Neural progenitor cell (in vitro differentiated cells): ENCODE measurements at regions not wholly inside any gene's neighbourhood (a gene's known extent, or its start where the extent isn't known, plus 50 kb on each side); places are given as distances from the start of the nearest gene placed in this dataset.

ENCODE experiments used
- DNase-seq: peaks from one replicate; pipeline ENCODE4 v3.0.0-alpha.2; 2016; ENCODE audit warnings: low spot score
- H2AFZ ChIP-seq: fragments of 200-600 bp; sonication (generic); replicated peaks from 2 replicates; pipeline ENCODE4 v1.6.1; 2016; ENCODE audit warnings: antibody characterized with exemption
- H3F3A ChIP-seq: fragments of 200-600 bp; sonication (generic); 2 replicates; pipeline ENCODE4 v1.6.1; 2016; ENCODE audit warnings: antibody characterized with exemption, low read depth
- H3K27ac ChIP-seq: fragments of 200-600 bp; sonication (generic); 2 replicates; pipeline ENCODE4 v1.5.1; 2016; ENCODE audit warnings: mild to moderate bottlenecking
- H3K27me3 ChIP-seq: fragments of 200-600 bp; sonication (generic); 2 replicates; pipeline ENCODE4 v1.6.1; 2016; ENCODE audit warnings: mild to moderate bottlenecking, moderate library complexity
- H3K36me3 ChIP-seq: fragments of 200-600 bp; sonication (generic); 2 replicates; pipeline ENCODE4 v1.5.1; 2016
- H3K4me1 ChIP-seq: fragments of 200-600 bp; sonication (generic); 2 replicates; pipeline ENCODE4 v1.6.1; 2016; ENCODE audit warnings: mixed run types
- H3K4me2 ChIP-seq: fragments of 200-600 bp; sonication (generic); 2 replicates; pipeline ENCODE4 v1.6.1; 2016
- H3K4me3 ChIP-seq: fragments of 200-600 bp; sonication (generic); 2 replicates; pipeline ENCODE4 v1.5.1; 2016
- H3K79me2 ChIP-seq: fragments of 200-600 bp; sonication (generic); 2 replicates; pipeline ENCODE4 v1.6.1; 2016; ENCODE audit warnings: low read depth
- H3K9ac ChIP-seq: fragments of 200-600 bp; sonication (generic); 2 replicates; pipeline ENCODE4 v1.6.1; 2016
- H3K9me3 ChIP-seq: fragments of 200-600 bp; sonication (generic); 2 replicates; pipeline ENCODE4 v1.5.1; 2016; ENCODE audit warnings: low read depth
- H4K20me1 ChIP-seq: fragments of 200-600 bp; sonication (generic); 2 replicates; pipeline ENCODE4 v1.6.1; 2016; ENCODE audit warnings: low read depth
- H3K27ac Mint-ChIP-seq: 3 replicates; pipeline ENCODE4 v1.8.0; 2021; ENCODE audit warnings: mixed read lengths
- H3K27me3 Mint-ChIP-seq: 2 replicates; pipeline ENCODE4 v1.8.0; 2022; ENCODE audit warnings: low read depth, mild to moderate bottlenecking, inconsistent platforms, moderate library complexity, mixed read lengths; ENCODE audit not compliant: insufficient read depth
- H3K36me3 Mint-ChIP-seq: 3 replicates; pipeline ENCODE4 v1.8.0; 2021; ENCODE audit warnings: mixed read lengths
- H3K4me1 Mint-ChIP-seq: 3 replicates; pipeline ENCODE4 v1.8.0; 2021; ENCODE audit warnings: mixed read lengths
- H3K4me3 Mint-ChIP-seq: 3 replicates; pipeline ENCODE4 v1.8.0; 2021; ENCODE audit warnings: mild to moderate bottlenecking, moderate library complexity, mixed read lengths
- H3K9me3 Mint-ChIP-seq: 3 replicates; pipeline ENCODE4 v1.8.0; 2020; ENCODE audit warnings: mixed read lengths
- CTCF ChIP-seq: fragments of 200-600 bp; sonication (generic); IDR thresholded peaks from 2 replicates; pipeline ENCODE4 v1.5.1; 2017; ENCODE audit warnings: antibody characterized with exemption, mild to moderate bottlenecking
- EZH2 ChIP-seq: fragments of 200-600 bp; sonication (generic); IDR thresholded peaks from 2 replicates; pipeline ENCODE4 v1.6.1; 2017; ENCODE audit warnings: antibody characterized with exemption, mild to moderate bottlenecking, moderate library complexity
- EZH2phosphoT487 ChIP-seq: fragments of 200-600 bp; sonication (generic); IDR thresholded peaks from 2 replicates; pipeline ENCODE4 v1.6.1; 2017; ENCODE audit warnings: antibody characterized with exemption

GRCh38 chr9:38141746-38142591 is 72.9 kb upstream of the SHB start:
- Histone ChIP-seq H3K27ac (no peak overlapping the region), H3K4me3 (no peak overlapping the region), H3K4me1 (peaks cover 10% of the 10 kb centered on the region), H3F3A (peaks cover 12% of the 10 kb centered on the region), H3K36me3 (no peaks in the 10 kb centered on the region), H4K20me1 (no peaks in the 10 kb centered on the region), H3K27me3 (peaks cover 26% of the 10 kb centered on the region), H3K79me2 (no peaks in the 10 kb centered on the region), H2AFZ (no peak overlapping the region), H3K9me3 (no peaks in the 10 kb centered on the region), H3K4me2 (no peak overlapping the region), H3K9ac (no peak overlapping the region)
- no peak for DNase-seq
- Mint-ChIP-seq H3K27ac (no peak overlapping the region), H3K27me3 (peaks cover 8% of the 10 kb centered on the region), H3K4me1 (peaks cover 5% of the 10 kb centered on the region), H3K9me3 (no peaks in the 10 kb centered on the region), H3K36me3 (no peaks in the 10 kb centered on the region), H3K4me3 (no peak overlapping the region)
- no peak for TF ChIP-seq CTCF
- no peak for TF ChIP-seq EZH2
- no peak for TF ChIP-seq EZH2phosphoT487

- Histone ChIP-seq H2AFZ (no peak overlapping the region), H4K20me1 (no peaks in the 10 kb centered on the region), H3K79me2 (no peaks in the 10 kb centered on the region), H3K4me3 (no peak overlapping the region), H3K27ac (no peak overlapping the region), H3F3A (peaks cover 10% of the 10 kb centered on the region), H3K27me3 (peaks cover 26% of the 10 kb centered on the region), H3K36me3 (no peaks in the 10 kb centered on the region), H3K4me1 (peaks cover 10% of the 10 kb centered on the region), H3K9me3 (no peaks in the 10 kb centered on the region), H3K4me2 (no peak overlapping the region), H3K9ac (no peak overlapping the region)
- Mint-ChIP-seq H3K4me3 (no peak overlapping the region), H3K27me3 (peaks cover 10% of the 10 kb centered on the region), H3K9me3 (no peaks in the 10 kb centered on the region), H3K27ac (no peak overlapping the region), H3K4me1 (peaks cover 11% of the 10 kb centered on the region), H3K36me3 (no peaks in the 10 kb centered on the region)
- no peak for TF ChIP-seq EZH2
- TF ChIP-seq CTCF = no peak
- TF ChIP-seq EZH2phosphoT487 = no peak
- no peak for DNase-seq
Observed at GRCh38 chr9:38138276-38138675, 69.2 kb upstream of the SHB start.

GRCh38 chr9:38137342-38137741 is 68.3 kb upstream of the SHB start:
- no peak for DNase-seq
- H3K4me1 ChIP-seq = peaks cover 4% of the 10 kb centered on the region
- no peaks in the 10 kb centered on the region for H4K20me1 ChIP-seq
- peaks cover under 1% of the 10 kb centered on the region for H3F3A ChIP-seq
- H3K27me3 ChIP-seq = peaks cover 26% of the 10 kb centered on the region
- Mint-ChIP-seq H3K36me3 (no peaks in the 10 kb centered on the region), H3K4me1 (peaks cover 10% of the 10 kb centered on the region), H3K27me3 (peaks cover 7% of the 10 kb centered on the region), H3K9me3 (no peaks in the 10 kb centered on the region), H3K27ac (no peak overlapping the region), H3K4me3 (no peak overlapping the region)
- no peak overlapping the region for H3K4me2 ChIP-seq
- no peak overlapping the region for H3K9ac ChIP-seq
- H3K36me3 ChIP-seq = no peaks in the 10 kb centered on the region
- TF ChIP-seq EZH2phosphoT487 = no peak
- TF ChIP-seq EZH2 = no peak
- TF ChIP-seq CTCF = no peak
- no peak overlapping the region for H3K4me3 ChIP-seq
- no peak overlapping the region for H3K27ac ChIP-seq
- H3K9me3 ChIP-seq = no peaks in the 10 kb centered on the region
- H2AFZ ChIP-seq = no peak overlapping the region
- H3K79me2 ChIP-seq = no peaks in the 10 kb centered on the region
